G401 (cell line): ENCODE measurements at regions not wholly inside any gene's neighbourhood (a gene's known extent, or its start where the extent isn't known, plus 50 kb on each side); places are given as distances from the start of the nearest gene placed in this dataset.
A peak's percentile ranks its signal among the peaks of the same experiment; 100 is the strongest.

ENCODE experiments used
- DNase-seq: peaks from one replicate; pipeline ENCODE4 v3.0.0-alpha.2; 2015; ENCODE audit warnings: low spot score
- in situ Hi-C: cut with HindIII; loops from 2 replicates; pipeline ENCODE4 v1.10.0; 2016; ENCODE audit warnings: low sequenced_read_pairs, mixed read lengths

- in situ Hi-C loops: no loop called here
- no peak for DNase-seq
Measured at GRCh38 chr2:177026253-177026652, 186.3 kb upstream of the HNRNPA3 start.

GRCh38 chr2:177026956-177027355, 185.6 kb upstream of the HNRNPA3 start:
- no peak for DNase-seq
- in situ Hi-C loops: no loop called here

- in situ Hi-C loops: no loop called here
- no peak for DNase-seq
Measured at GRCh38 chr2:177028296-177028695, 184.3 kb upstream of the HNRNPA3 start.

GRCh38 chr2:177029075-177029474, 183.5 kb upstream of the HNRNPA3 start:
- in situ Hi-C loops: no loop called here
- DNase-seq: no peak

GRCh38 chr2:177029501-177029900, 183.1 kb upstream of the HNRNPA3 start:
- DNase-seq: no peak
- in situ Hi-C loops: no loop called here

- in situ Hi-C loops: no loop called here
- no peak for DNase-seq
Measured at GRCh38 chr2:177029901-177030300, 182.7 kb upstream of the HNRNPA3 start.

- in situ Hi-C loops: no loop called here
- DNase-seq: peak; percentile 37
Measured at GRCh38 chr2:177030451-177031105, 182.0 kb upstream of the HNRNPA3 start.

GRCh38 chr2:177031438-177032180, 181.0 kb upstream of the HNRNPA3 start:
- in situ Hi-C loops: no loop called here
- DNase-seq: peak; percentile 89

GRCh38 chr2:177036747-177037146, 175.8 kb upstream of the HNRNPA3 start:
- DNase-seq: no peak
- in situ Hi-C loops: no loop called here

GRCh38 chr2:177037569-177037968, 175.0 kb upstream of the HNRNPA3 start:
- DNase-seq: no peak
- in situ Hi-C loops: no loop called here

- in situ Hi-C loops: no loop called here
Measured at GRCh38 chr2:177038787-177039484, 173.7 kb upstream of the HNRNPA3 start.

GRCh38 chr2:177042311-177042710, 170.3 kb upstream of the HNRNPA3 start:
- in situ Hi-C loops: no loop called here

More at GRCh38 chr2:177038787-177039484, 173.7 kb upstream of the HNRNPA3 start:
- DNase-seq: no peak

GRCh38 chr2:177044671-177045070, 167.9 kb upstream of the HNRNPA3 start:
- peak; percentile 90 for DNase-seq
- in situ Hi-C loops: no loop called here

More at GRCh38 chr2:177042311-177042710, 170.3 kb upstream of the HNRNPA3 start:
- no peak for DNase-seq

- no peak for DNase-seq
- in situ Hi-C loops: no loop called here
Measured at GRCh38 chr2:177048981-177049380, 163.6 kb upstream of the HNRNPA3 start.

- DNase-seq: no peak
- in situ Hi-C loops: no loop called here
Measured at GRCh38 chr2:177051278-177051677, 161.3 kb upstream of the HNRNPA3 start.

- in situ Hi-C loops: no loop called here
- no peak for DNase-seq
Measured at GRCh38 chr2:177052471-177052870, 160.1 kb upstream of the HNRNPA3 start.

GRCh38 chr2:177053038-177053437, 159.6 kb upstream of the HNRNPA3 start:
- no peak for DNase-seq
- in situ Hi-C loops: no loop called here

GRCh38 chr2:177053716-177054115, 158.9 kb upstream of the HNRNPA3 start:
- no peak for DNase-seq
- in situ Hi-C loops: no loop called here

GRCh38 chr2:177056481-177056929, 156.1 kb upstream of the HNRNPA3 start:
- in situ Hi-C loops: no loop called here
- no peak for DNase-seq

- in situ Hi-C loops: no loop called here
- DNase-seq: no peak
Measured at GRCh38 chr2:177058747-177059146, 153.8 kb upstream of the HNRNPA3 start.
